HUES48 (cell line): ENCODE measurements at regions not wholly inside any gene's neighbourhood (a gene's known extent, or its start where the extent isn't known, plus 50 kb on each side); places are given as distances from the start of the nearest gene placed in this dataset.

Experiments used
- H3K27ac ChIP-seq: one replicate; pipeline ENCODE4 v1.7.0; 2013; ENCODE audit warnings: low read depth, low read length, inconsistent platforms
- H3K27me3 ChIP-seq: 2 replicates; pipeline ENCODE4 v1.6.1; 2013; ENCODE audit warnings: mild to moderate bottlenecking, low read length; ENCODE audit not compliant: control insufficient read depth, insufficient read depth
- H3K36me3 ChIP-seq: 2 replicates; pipeline ENCODE4 v1.6.1; 2013; ENCODE audit warnings: low read length; ENCODE audit not compliant: control insufficient read depth, insufficient read depth
- H3K4me1 ChIP-seq: 2 replicates; pipeline ENCODE4 v1.6.1; 2013; ENCODE audit warnings: mild to moderate bottlenecking, low read length; ENCODE audit not compliant: control insufficient read depth, insufficient read depth
- H3K4me3 ChIP-seq: 2 replicates; pipeline ENCODE4 v1.5.1; 2013; ENCODE audit warnings: mild to moderate bottlenecking, low read depth, low read length
- H3K9ac ChIP-seq: 2 replicates; pipeline ENCODE4 v1.6.1; 2013; ENCODE audit warnings: mild to moderate bottlenecking, low read depth, low read length, moderate library complexity
- H3K9me3 ChIP-seq: 2 replicates; pipeline ENCODE4 v1.6.1; 2013; ENCODE audit warnings: low read length; ENCODE audit not compliant: control insufficient read depth, insufficient read depth

- no peaks in the 10 kb centered on the region for H3K36me3 ChIP-seq
- peaks cover 12% of the 10 kb centered on the region for H3K4me1 ChIP-seq
- no peaks in the 10 kb centered on the region for H3K27me3 ChIP-seq
- no peak overlapping the region for H3K9ac ChIP-seq
- no peak overlapping the region for H3K27ac ChIP-seq
- no peaks in the 10 kb centered on the region for H3K9me3 ChIP-seq
- no peak overlapping the region for H3K4me3 ChIP-seq
Observed at GRCh38 chr7:123260428-123260960, 60.7 kb upstream of the SLC13A1 start.

DNA sequence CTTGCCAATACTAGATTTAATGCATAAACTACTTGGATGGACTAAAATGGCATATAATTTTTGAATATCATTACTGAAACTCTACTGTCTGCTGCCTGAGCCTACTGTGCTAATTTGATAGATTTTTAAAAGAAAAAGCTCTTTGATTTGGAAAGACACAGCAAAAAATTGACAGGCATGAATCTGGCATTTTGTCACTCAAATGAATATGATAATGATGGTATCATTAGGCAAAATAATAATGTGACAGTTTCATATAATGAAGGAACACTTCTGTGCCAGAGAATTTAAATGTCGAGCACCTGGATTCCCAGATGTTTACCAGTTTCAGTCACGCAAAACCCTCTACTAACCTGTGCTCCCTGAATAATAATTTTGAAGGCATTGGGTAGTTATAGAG, 60.0 kb upstream of the SLC13A1 start:
- Histone ChIP-seq H3K36me3 (no peaks in the 10 kb centered on the region), H3K4me3 (no peak overlapping the region), H3K27me3 (no peaks in the 10 kb centered on the region), H3K4me1 (peaks cover 12% of the 10 kb centered on the region), H3K27ac (no peak overlapping the region), H3K9me3 (no peaks in the 10 kb centered on the region), H3K9ac (no peak overlapping the region)
